H7 (cell line): ENCODE measurements at regions not wholly inside any gene's neighbourhood (a gene's known extent, or its start where the extent isn't known, plus 50 kb on each side); places are given as distances from the start of the nearest gene placed in this dataset.
A peak's percentile ranks its signal among the peaks of the same experiment; 100 is the strongest.
"Not testable (repeated sequence)": the region's sequence is repeated elsewhere in the genome, so short reads cannot be mapped to it uniquely, and the experiment has no call there.

Source experiments
- DNase-seq: peaks from one replicate; pipeline ENCODE4 v3.0.0; 2012
- H3K27me3 ChIP-seq: 2 replicates; pipeline ENCODE4 v1.6.0; 2011; ENCODE audit warnings: mild to moderate bottlenecking, low read length; ENCODE audit not compliant: control insufficient read depth, insufficient read depth
- H3K36me3 ChIP-seq: replicated peaks from 2 replicates; pipeline ENCODE4 v1.5.1; 2011; ENCODE audit warnings: low read length; ENCODE audit not compliant: control insufficient read depth, insufficient read depth
- H3K4me3 ChIP-seq: 2 replicates; pipeline ENCODE4 v1.5.1; 2011; ENCODE audit warnings: low read depth, mild to moderate bottlenecking, control low read depth, low read length, moderate library complexity; ENCODE audit not compliant: insufficient read depth

DNA sequence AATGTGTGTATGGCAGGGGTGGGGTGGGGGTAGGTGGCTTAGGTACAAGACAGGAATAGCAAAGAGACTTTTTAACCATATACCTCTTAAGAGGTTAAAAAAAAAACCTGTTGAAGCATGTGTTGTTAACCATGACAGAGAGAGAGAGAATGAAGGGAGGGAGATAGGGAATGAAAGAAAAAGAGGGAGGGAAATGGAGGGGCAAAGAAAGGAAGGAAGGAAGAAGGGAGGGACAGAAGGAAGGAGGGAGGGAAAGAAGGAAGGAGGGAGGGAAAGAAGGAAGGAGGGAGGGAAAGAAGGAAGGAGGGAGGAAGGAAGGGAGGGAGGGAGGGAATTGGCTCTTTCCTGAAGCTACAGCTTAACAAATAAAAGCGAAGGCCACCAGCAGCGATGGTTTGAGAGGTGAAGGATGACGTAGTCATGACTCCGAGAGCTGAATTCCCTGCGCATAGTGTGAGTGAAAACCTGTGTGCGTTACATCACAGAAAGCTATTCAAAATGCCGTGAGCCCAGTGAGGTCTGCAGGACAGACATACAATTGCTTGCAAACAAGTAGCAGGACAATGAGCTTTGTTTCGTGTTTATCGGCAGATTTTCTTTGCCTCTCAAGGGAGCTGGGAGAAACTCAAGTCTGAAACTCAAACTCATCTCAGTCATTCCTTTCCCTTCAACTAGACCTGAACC is 88.6 kb upstream of the NEDD9 start:
- DNase-seq = no peak
- Histone ChIP-seq H3K36me3 (no peaks in the 10 kb centered on the region), H3K27me3 (no peaks in the 10 kb centered on the region), H3K4me3 (no peak overlapping the region)

DNA sequence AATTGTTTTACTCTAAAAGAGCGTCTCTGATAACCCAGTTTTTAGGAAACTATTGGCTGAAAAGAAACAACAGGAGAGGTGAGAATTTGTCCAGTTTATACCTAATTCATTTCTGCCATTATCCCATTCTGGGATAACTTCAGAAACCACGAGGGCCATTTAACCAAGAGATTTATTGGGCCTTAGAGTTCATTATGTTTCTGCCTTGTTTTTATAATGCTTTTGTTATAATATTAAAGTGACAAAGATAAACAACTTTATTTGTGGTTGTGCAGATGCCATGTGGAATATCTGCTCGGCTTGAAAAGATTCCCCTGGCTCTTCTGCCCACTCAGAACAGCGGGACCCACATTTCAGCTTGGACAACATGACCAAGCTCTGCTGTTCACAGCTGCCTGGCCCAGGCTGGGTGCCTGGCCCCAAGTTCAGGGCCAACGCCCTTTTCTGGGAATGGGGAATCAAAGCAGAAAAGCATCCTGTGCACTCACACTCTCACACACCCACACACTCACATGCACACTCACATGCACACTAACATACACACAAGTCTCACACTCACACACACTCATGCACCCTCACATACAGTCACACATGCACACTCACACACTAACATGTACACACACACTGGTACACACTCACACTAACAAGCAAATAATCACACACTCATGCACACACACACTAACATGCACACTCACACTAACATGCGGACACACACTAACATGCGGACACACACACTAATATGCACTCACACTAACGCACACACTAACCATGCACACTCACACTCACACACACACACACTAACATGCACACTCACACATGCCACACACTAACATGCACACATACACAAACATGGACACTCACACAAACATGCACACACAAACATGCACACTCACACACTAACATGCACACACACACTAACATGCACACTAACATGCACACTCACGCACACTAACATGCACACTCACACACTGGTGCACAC is 86.7 kb upstream of the NEDD9 start:
- Histone ChIP-seq H3K27me3 (no peaks in the 10 kb centered on the region), H3K4me3 (no peak overlapping the region), H3K36me3 (no peaks in the 10 kb centered on the region)
- no peak for DNase-seq

DNA sequence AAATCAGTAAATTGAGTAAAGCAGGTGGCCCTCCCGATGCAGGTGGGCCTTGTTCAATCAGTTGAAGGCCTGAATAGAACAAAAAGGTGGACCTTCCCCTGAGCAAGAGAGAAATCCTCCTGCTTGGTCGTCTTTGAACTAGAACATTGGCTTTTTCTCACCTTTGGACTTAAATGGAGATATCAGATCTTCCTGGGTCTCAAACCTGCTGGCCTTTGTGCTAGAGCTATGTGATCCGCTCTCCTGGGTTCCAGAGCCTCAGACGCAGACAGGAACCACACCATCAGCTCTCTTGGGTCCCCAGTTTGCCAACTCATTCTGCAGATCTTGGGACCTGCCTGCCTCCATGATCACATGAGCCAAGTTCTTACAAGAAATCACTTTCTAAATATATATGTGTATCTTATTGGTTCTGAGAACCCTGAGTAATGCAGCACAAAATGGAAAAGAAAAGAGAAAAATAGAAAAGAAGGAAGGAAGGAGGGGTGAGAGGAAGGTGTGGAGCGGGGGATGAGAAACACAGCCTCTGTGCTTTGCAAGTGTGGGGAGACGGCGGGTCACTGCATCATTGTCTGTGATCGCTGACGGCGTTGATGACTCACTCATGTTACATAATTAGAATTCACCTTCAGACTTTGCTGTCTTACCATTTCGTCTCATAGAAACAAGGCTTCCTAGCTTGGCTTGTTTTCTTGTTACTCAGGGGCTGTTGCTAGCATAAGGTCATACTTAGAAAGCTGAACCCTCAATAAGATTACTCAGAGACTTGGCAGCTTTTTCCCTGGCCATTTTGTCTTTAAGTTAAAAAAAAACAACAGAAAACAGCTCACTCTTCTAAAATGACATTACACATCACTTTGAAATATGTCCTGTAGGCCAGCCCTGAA is 85.7 kb upstream of the NEDD9 start:
- no peak for DNase-seq
- no peaks in the 10 kb centered on the region for H3K36me3 ChIP-seq
- no peak overlapping the region for H3K4me3 ChIP-seq
- H3K27me3 ChIP-seq = no peaks in the 10 kb centered on the region

DNA sequence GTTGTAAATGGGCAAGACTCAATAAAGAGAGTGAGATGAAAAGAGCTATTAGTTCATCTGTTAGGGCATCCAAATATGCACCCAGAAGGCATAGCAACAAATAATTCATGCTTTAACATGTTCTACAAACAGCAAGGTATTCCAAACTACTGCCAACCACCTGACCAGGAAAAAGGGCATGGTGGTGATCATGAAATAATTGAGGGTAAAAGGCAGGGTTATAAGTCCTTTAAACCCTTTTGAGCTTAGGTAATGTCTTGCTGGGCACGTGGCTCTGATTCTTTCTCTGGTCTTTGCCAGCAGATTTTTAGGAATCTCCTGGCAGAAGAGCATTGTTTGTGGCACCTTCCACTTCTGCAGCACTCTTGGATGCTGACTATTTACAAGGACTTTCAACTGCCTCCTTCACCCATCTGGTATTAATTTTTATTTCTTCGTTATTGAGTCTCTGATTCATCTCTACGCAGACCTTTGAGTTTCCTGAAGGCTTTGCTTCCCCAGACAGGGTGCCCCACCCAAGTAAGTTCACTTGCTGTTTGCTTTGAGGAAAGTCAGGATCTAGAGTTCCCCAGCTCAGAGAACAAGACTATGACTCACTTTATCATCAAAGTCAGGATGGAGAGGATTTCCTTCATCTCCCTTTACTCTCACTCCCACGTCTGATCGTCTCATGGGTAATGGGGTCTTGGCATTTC is 83.4 kb upstream of the NEDD9 start:
- Histone ChIP-seq H3K4me3 (no peak overlapping the region), H3K27me3 (no peaks in the 10 kb centered on the region), H3K36me3 (no peaks in the 10 kb centered on the region)
- DNase-seq = no peak

DNA sequence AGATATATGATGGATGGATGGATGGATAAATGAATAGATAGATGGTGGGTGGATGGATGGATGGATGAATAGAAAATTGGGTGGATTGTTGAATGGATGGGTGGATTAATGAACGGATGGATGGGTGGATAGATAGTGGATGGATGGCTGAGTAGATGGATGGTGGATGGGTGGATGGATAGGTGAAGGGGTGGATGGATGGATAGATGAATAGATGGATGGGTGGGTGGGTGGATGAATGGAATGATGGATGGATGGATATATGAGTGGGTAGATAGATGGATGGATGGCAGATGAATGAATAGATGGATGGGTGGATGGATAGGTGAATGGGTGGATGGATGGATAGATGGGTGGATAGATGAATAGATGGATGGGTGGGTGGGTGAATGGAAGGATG is 80.7 kb upstream of the NEDD9 start:
- DNase-seq = no peak
- Histone ChIP-seq H3K36me3 (no peaks in the 10 kb centered on the region), H3K27me3 (no peaks in the 10 kb centered on the region), H3K4me3 (no peak overlapping the region)

DNA sequence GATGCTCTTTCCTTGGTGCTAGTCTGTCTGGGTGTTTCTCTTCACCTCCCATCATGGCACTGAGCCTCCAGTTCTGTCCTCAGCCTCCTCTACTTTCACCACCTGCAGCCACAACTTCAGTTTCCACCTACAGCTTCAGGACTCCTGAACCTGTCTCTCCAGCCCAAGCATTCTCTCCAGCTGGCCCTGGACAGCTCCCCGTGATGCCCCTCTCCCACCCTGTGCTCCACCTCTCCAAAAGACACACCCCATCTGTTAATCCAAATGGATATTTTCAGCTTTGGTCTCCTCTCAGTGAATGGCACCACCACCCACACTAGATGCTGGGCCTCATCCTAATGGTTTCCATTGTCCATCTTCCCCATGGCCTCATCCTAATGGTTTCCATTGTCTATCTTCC is 79.5 kb upstream of the NEDD9 start:
- no peaks in the 10 kb centered on the region for H3K36me3 ChIP-seq
- no peak for DNase-seq

DNA sequence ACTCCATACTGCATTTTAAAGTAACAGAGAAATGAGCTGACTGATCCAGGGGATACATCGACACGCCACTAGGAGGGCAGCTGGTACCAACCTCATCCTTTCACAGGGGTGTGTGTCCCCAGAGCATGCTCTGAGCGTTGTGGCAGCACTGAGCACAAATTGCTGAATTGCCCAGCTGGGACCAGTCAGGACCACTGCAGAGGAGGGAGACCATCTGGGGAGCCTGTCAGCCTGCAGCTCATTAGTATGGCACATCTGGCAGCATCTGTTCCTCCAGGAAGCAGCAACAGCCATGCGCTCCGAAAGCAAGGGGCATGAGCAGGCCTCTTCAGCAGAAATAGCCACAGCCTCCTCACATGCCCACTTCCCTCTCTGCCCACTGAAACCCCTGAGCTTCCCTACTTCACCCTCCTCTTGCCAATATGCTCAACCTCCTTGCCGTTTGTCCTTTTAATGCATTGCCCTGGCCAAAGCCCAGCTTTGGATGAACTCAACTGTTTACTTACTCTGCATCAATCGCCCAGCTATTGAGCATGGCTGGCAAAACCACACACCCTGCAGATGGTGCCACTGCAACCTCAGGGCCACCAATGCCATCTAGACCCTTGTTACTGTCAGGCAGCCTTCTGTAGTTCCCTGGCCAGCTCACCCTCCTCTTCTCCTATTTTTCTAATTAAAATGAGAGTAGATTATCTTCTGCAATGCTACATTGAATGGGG is 77.6 kb upstream of the NEDD9 start:
- Histone ChIP-seq H3K27me3 (no peaks in the 10 kb centered on the region), H3K36me3 (no peaks in the 10 kb centered on the region), H3K4me3 (no peak overlapping the region)
- DNase-seq = peak; percentile 64

More for the DNA sequence above, 79.5 kb upstream of the NEDD9 start:
- Histone ChIP-seq H3K4me3 (no peak overlapping the region), H3K27me3 (no peaks in the 10 kb centered on the region)

DNA sequence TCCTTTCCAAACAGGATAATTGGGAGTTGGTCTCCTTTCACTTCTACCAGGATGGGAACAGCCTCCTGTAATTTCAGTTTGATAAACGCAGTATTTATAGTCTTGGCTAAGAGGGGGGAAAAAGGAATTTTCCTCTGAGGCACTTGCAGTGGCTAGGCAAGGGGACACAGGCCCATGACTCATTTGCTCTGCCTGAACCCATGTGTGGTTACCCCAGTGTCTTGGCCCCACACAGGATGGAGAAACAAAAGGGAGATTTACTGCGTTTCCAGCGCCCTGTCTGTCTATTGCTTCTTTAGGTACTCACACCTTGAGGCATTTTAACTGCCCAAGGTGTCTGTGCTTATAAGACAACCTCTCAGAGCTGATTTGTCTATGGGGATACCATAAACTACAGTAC is 74.8 kb upstream of the NEDD9 start:
- Histone ChIP-seq H3K36me3 (no peaks in the 10 kb centered on the region), H3K27me3 (no peaks in the 10 kb centered on the region), H3K4me3 (no peak overlapping the region)
- DNase-seq = no peak

DNA sequence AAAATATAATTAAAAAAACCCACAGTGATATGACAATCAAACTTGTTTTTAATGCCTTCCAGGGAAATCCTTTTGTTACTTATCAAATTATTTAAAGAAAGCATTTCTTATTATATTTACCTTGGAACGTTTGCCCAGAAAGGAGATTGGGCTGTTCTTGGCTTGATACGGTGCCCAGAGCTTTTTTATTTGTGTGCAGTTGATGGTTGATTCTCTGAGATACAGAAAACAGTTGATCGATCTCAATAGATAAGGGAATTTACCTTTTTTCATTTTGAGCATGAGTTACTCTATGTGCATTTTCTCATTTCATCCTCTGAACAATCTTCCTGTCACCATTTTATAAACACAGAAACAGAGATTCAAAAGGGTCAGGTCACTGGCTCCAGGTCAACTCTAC is 72.5 kb upstream of the NEDD9 start:
- Histone ChIP-seq H3K4me3 (no peak overlapping the region), H3K27me3 (no peaks in the 10 kb centered on the region)

DNA sequence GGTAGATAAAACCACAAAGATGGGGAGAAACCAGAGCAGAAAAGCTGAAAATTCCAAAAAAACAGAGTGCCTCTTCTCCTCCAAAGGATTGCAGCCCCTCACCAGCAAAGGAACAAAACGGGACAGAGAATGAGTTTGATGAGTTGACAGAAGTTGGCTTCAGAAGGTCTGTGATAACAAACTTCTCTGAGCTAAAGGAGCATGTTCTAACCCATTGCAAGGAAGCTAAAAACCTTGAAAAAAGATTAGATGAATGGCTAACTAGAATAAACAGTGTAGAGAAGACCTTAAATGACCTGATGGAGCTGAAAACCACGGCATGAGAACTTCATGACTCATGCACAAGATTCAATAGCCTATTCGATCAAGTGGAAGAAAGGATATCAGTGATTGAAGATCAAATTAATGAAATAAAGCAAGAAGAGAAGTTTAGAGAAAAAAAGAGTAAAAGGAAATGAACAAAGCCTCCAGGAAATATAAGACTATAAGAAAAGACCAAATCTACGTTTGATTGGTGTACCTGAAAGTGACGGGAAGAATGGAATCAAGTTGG is 67.5 kb upstream of the NEDD9 start:
- DNase-seq, H3K27me3 ChIP-seq, H3K4me3 ChIP-seq, H3K36me3 ChIP-seq: not testable (repeated sequence)

More for the DNA sequence above, 72.5 kb upstream of the NEDD9 start:
- no peaks in the 10 kb centered on the region for H3K36me3 ChIP-seq
- DNase-seq = no peak

DNA sequence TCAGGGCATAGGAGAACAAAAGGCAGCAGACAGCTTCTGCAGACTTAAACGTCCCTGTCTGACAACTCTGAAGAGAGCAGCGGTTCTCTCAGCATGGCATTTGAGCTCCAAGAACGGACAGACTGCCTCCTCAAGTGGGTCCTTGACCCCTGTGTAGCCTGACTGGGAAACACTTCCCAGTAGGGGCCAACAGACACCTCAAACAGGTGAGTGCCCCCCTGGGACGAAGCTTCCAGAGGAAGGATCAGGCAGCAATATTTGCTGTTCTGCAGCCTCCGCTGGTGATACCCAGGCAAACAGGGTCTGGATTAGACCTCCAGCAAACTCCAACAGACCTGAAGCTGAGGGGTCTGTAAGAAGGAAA is 66.9 kb upstream of the NEDD9 start:
- H3K4me3 ChIP-seq = not testable (repeated sequence)

DNA sequence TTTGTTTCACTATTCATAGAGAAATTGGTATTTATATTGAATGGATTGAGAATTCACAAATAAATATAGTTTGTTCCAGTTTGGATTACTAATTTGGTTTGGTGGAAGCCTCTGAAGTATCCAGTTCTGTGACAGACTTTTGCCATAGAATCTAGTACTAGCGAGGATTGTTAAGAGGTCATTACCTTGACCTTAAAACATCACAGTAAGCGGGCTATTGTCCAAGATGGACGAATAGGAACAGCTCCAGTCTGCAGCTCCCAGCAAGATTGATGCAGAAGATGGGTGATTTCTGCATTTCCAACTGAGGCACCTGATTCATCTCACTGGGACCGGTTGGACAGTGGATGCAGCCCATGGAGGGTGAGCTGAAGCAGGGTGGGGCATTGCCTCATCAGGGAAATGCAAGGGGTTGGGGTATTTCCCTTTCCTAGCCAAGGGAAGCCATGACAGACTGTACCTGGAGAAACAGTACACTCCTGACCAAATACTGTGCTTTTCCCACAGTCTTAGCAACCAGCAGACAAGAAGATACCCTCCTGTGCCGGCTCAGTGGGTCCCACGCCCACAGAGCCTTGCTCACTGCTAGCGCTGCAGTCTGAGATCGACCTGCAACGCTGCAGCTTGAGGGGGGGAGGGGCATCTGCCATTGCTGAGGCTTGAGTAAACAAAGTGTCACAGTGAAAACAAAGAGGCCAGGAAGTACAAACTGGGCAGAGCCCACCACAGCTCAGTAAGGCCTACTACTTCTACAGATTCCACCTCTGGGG is 66.4 kb upstream of the NEDD9 start:
- no peak overlapping the region for H3K4me3 ChIP-seq
- H3K36me3 ChIP-seq = no peaks in the 10 kb centered on the region
- DNase-seq = no peak
- no peaks in the 10 kb centered on the region for H3K27me3 ChIP-seq

More for the DNA sequence above, 66.9 kb upstream of the NEDD9 start:
- H3K36me3 ChIP-seq, DNase-seq, H3K27me3 ChIP-seq: not testable (repeated sequence)

DNA sequence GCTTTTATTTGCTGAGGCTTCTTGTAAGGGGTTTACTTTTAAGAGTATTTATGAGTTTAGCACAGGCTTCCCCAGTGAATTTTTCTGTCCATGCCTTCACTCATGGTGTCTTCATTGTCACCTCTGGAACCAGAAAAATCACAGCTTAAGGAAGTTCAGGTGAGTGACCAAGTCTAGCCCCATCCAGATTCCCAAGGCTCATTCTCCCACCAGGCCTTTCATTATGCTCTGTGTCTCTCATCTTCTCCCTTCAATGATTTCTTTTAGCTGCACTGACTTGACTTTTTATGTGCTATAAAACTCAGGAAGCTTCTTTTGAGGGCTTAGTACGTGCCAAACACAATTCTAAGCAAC is 64.9 kb upstream of the NEDD9 start:
- no peak for DNase-seq
- Histone ChIP-seq H3K27me3 (no peaks in the 10 kb centered on the region), H3K36me3 (no peaks in the 10 kb centered on the region), H3K4me3 (no peak overlapping the region)
